BLaER1 treated with 17β-estradiol and CSF1 and Interleukin-3, amounts not matched to agents 10 nM and 100 nM (cell line): ENCODE measurements at regions not wholly inside any gene's neighbourhood (a gene's known extent, or its start where the extent isn't known, plus 50 kb on each side); places are given as distances from the start of the nearest gene placed in this dataset.

Experiments
- H3K27ac ChIP-seq, 11 experiments: shearing (Covaris generic); formaldehyde crosslinking; 2 replicates each; pipeline ENCODE4 v1.8.1; 2022
- H3K27me3 ChIP-seq, 11 experiments: shearing (Covaris generic); formaldehyde crosslinking; 2 replicates each; pipeline ENCODE4 v1.8.1; 2022
- H3K36me3 ChIP-seq, 11 experiments: shearing (Covaris generic); formaldehyde crosslinking; 2 replicates each; pipeline ENCODE4 v1.8.1; 2022
- H3K4me1 ChIP-seq, 10 experiments: shearing (Covaris generic); formaldehyde crosslinking; 2 replicates each; pipeline ENCODE4 v1.8.1; 2022
- H3K4me2 ChIP-seq, 11 experiments: shearing (Covaris generic); formaldehyde crosslinking; 2 replicates each; pipeline ENCODE4 v1.8.1; 2022
- H3K4me3 ChIP-seq, 10 experiments: shearing (Covaris generic); formaldehyde crosslinking; 2 replicates each; pipeline ENCODE4 v1.8.1; 2022
- H3K9ac ChIP-seq, 11 experiments: shearing (Covaris generic); formaldehyde crosslinking; 2 replicates each; pipeline ENCODE4 v1.8.1; 2022
- H3K9me3 ChIP-seq, 11 experiments: shearing (Covaris generic); formaldehyde crosslinking; replicated peaks in 1 of 11; 2 replicates each; pipeline ENCODE4 v1.8.1; 2022
- H4K20me1 ChIP-seq, 11 experiments: shearing (Covaris generic); formaldehyde crosslinking; 2 replicates each; pipeline ENCODE4 v1.8.1; 2022
- Cebpa-rat ChIP-seq, 11 experiments: shearing (Covaris generic); IDR thresholded peaks; 2 replicates each; pipeline ENCODE4 v1.8.1; 2022

GRCh38 chr1:80924290-80924689 lies 876.4 kb upstream of the ADGRL2 start:
- no peaks in the 10 kb centered on the region for H3K9me3 ChIP-seq

GRCh38 chr1:80922906-80923305 lies 877.8 kb upstream of the ADGRL2 start:
- H3K9me3 ChIP-seq, result no peaks in the 10 kb centered on the region
- no peak for TF ChIP-seq Cebpa-rat (IDR thresholded peaks at IDR 0.05)

More at GRCh38 chr1:80924290-80924689, 876.4 kb upstream of the ADGRL2 start:
- no peak overlapping the region for H3K27ac ChIP-seq
- H3K4me1 ChIP-seq, result no peaks in the 10 kb centered on the region
- no peak overlapping the region for H3K4me3 ChIP-seq
- TF ChIP-seq Cebpa-rat (IDR thresholded peaks at IDR 0.05), result no peak
- H3K4me2 ChIP-seq, result no peak overlapping the region
- no peaks in the 10 kb centered on the region for H3K36me3 ChIP-seq
- no peak overlapping the region for H3K9ac ChIP-seq
- H4K20me1 ChIP-seq, result no peaks in the 10 kb centered on the region
- H3K27me3 ChIP-seq, result no peaks in the 10 kb centered on the region

DNA sequence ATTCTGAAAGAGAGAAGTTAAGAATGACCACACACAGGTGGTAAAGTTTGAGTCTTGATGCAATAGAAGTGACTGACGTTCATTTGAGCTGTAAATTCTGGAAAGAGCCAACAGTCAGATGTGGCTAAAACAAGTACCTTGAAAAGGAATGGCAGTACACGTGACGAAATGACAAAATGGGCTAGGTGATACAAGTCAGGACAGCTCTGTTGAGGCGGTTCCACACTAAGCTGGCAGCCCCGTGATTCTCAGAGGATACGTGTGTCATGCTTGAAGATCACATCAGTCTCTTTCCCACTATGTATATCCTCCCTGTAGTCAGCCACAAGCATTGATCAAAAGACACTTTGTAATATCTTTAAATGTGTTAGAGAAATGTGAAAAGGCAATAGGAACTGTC lies 881.3 kb upstream of the ADGRL2 start:
- Histone ChIP-seq H3K9me3 (no peaks in the 10 kb centered on the region), H3K4me2 (no peak overlapping the region), H3K4me1 (peaks cover 0 to 11% (median 0%) of the 10 kb centered on the region in 10 experiments; a peak in 1 of 20 replicates), H3K27me3 (no peaks in the 10 kb centered on the region), H3K27ac (no peak overlapping the region), H3K36me3 (no peaks in the 10 kb centered on the region), H4K20me1 (no peaks in the 10 kb centered on the region), H3K9ac (no peak overlapping the region), H3K4me3 (no peak overlapping the region)
- TF ChIP-seq Cebpa-rat (IDR thresholded peaks at IDR 0.05), result no peak

More at GRCh38 chr1:80922906-80923305, 877.8 kb upstream of the ADGRL2 start:
- H3K27ac ChIP-seq, result no peak overlapping the region
- H3K9ac ChIP-seq, result no peak overlapping the region
- no peaks in the 10 kb centered on the region for H3K36me3 ChIP-seq
- no peaks in the 10 kb centered on the region for H3K4me1 ChIP-seq
- H4K20me1 ChIP-seq, result no peaks in the 10 kb centered on the region
- H3K27me3 ChIP-seq, result no peaks in the 10 kb centered on the region
- no peak overlapping the region for H3K4me3 ChIP-seq
- no peak overlapping the region for H3K4me2 ChIP-seq

- no peaks in the 10 kb centered on the region for H4K20me1 ChIP-seq
- no peak overlapping the region for H3K27ac ChIP-seq
- TF ChIP-seq Cebpa-rat (IDR thresholded peaks at IDR 0.05), result no peak
- no peaks in the 10 kb centered on the region for H3K36me3 ChIP-seq
- H3K27me3 ChIP-seq, result no peaks in the 10 kb centered on the region
- H3K4me2 ChIP-seq, result no peak overlapping the region
- no peak overlapping the region for H3K4me3 ChIP-seq
- H3K9ac ChIP-seq, result no peak overlapping the region
- H3K9me3 ChIP-seq, result no peaks in the 10 kb centered on the region
- H3K4me1 ChIP-seq, result peaks cover 0 to 11% (median 0%) of the 10 kb centered on the region in 10 experiments; a peak in 1 of 20 replicates
These were observed 882.4 kb upstream of the ADGRL2 start for GRCh38 chr1:80918380-80918779.

GRCh38 chr1:80917826-80918225 lies 882.9 kb upstream of the ADGRL2 start:
- Histone ChIP-seq H3K27me3 (no peaks in the 10 kb centered on the region), H3K36me3 (no peaks in the 10 kb centered on the region), H3K9me3 (no peaks in the 10 kb centered on the region), H4K20me1 (no peaks in the 10 kb centered on the region), H3K4me3 (no peak overlapping the region), H3K9ac (no peak overlapping the region), H3K27ac (no peak overlapping the region), H3K4me2 (no peak overlapping the region), H3K4me1 (peaks cover 0 to 11% (median 0%) of the 10 kb centered on the region in 10 experiments; a peak in 1 of 20 replicates)
- no peak for TF ChIP-seq Cebpa-rat (IDR thresholded peaks at IDR 0.05)

DNA sequence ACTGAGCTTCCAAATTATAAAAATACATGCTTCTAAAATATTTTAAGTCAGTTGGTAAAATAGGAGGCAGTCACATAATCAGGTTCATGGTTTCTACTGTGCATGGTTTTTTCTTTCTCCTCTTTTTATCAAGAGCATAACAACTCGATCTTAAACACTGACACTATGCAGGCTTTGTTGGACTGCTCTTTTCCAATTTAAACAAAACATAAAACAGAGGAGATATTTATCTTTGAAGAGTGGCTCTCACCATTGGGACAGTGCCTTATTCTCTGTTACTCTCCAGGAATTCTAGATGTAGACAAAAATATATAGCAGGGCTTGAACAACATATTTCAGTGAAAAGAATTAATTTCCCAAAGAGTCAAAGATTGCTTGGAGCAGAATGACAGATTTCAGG lies 883.5 kb upstream of the ADGRL2 start:
- H3K27ac ChIP-seq, result no peak overlapping the region
- TF ChIP-seq Cebpa-rat (IDR thresholded peaks at IDR 0.05), result no peak
- no peak overlapping the region for H3K4me2 ChIP-seq
- no peaks in the 10 kb centered on the region for H4K20me1 ChIP-seq
- no peaks in the 10 kb centered on the region for H3K36me3 ChIP-seq
- no peak overlapping the region for H3K4me3 ChIP-seq
- H3K9ac ChIP-seq, result no peak overlapping the region
- H3K27me3 ChIP-seq, result no peaks in the 10 kb centered on the region
- no peaks in the 10 kb centered on the region for H3K9me3 ChIP-seq
- peaks cover 0 to 11% (median 0%) of the 10 kb centered on the region in 10 experiments; a peak in 1 of 20 replicates for H3K4me1 ChIP-seq

DNA sequence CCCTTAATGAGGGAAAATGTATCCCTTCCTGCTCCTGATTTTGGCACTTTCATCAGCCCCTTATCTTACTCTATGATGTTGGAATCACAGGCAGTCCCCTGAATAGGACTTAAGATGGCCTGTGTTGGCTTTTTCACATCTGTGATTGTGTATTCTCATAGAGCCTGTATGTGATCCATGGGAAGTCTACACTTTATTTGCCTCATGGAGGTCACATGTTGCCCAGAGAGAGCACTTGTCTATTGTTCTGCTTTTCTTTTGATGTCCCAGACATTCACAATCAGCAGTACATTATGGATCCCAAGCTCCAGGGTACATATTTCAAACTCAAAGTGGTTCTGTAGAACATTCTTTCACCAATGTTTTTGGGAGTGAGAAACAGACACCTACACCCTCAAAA lies 885.2 kb upstream of the ADGRL2 start:
- H3K9ac ChIP-seq, result no peak overlapping the region
- no peak overlapping the region for H3K4me2 ChIP-seq
- TF ChIP-seq Cebpa-rat (IDR thresholded peaks at IDR 0.05), result no peak
- no peaks in the 10 kb centered on the region for H4K20me1 ChIP-seq
- no peaks in the 10 kb centered on the region for H3K27me3 ChIP-seq
- peaks cover 0 to 11% (median 0%) of the 10 kb centered on the region in 10 experiments; a peak in 1 of 20 replicates for H3K4me1 ChIP-seq
- H3K4me3 ChIP-seq, result no peak overlapping the region
- H3K27ac ChIP-seq, result no peak overlapping the region
- no peaks in the 10 kb centered on the region for H3K9me3 ChIP-seq
- H3K36me3 ChIP-seq, result no peaks in the 10 kb centered on the region

DNA sequence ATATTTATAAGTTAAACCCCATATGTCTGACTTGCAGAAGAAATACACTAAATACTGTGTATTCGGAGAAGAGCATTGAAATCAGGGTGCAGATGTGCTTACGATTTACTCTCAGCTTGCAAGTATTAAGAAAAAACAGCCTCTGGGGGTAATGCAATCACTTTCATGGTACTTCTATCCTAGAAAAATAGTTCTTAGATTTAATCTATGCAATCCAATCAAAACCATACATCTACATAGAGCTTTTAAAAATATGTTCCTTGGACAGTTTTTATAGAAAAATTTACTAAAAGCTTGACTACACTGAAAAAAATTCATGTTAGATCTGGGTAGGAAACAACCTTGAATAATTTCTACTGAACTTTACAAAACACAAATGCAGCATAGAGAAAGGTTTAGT lies 890.3 kb upstream of the ADGRL2 start:
- 0 out of 20 replicates have a peak, but pooled peaks cover 0 to under 1% (median 0%) of the 10 kb centered on the region in 10 experiments for H3K4me1 ChIP-seq
- no peak overlapping the region for H3K27ac ChIP-seq
- no peaks in the 10 kb centered on the region for H4K20me1 ChIP-seq
- H3K9me3 ChIP-seq, result no peaks in the 10 kb centered on the region
- TF ChIP-seq Cebpa-rat (IDR thresholded peaks at IDR 0.05), result no peak
- H3K4me2 ChIP-seq, result no peak overlapping the region
- no peak overlapping the region for H3K9ac ChIP-seq
- H3K36me3 ChIP-seq, result no peaks in the 10 kb centered on the region
- H3K27me3 ChIP-seq, result no peaks in the 10 kb centered on the region
- no peak overlapping the region for H3K4me3 ChIP-seq

DNA sequence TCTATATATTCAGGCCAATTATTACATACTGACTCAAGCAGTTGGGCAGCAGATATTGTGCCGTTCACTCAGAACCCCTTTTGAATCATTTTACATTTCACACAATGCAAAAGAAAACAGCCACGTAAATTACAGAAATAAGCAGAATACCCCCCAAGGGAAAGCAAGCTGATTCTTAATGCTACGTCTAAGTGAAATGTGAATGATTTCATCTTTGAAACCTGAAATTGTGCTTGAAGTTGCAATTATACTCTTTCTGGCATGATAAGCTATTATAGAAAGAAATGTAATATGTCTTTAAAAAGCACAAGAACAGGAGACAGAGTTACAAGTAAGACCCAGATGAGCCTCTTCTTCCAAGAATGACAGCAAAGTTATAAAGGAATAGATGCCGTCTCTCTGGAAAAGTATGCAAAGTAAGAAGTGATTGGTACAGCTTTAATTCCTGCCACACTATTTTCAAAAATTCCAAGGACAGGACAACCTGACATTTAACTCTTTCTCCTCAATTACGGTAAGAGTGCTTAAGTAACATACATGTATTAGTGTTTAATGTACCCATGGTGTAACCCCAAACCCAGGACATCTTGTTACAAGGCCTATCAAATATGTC lies 891.5 kb upstream of the ADGRL2 start:
- H4K20me1 ChIP-seq, result no peaks in the 10 kb centered on the region

DNA sequence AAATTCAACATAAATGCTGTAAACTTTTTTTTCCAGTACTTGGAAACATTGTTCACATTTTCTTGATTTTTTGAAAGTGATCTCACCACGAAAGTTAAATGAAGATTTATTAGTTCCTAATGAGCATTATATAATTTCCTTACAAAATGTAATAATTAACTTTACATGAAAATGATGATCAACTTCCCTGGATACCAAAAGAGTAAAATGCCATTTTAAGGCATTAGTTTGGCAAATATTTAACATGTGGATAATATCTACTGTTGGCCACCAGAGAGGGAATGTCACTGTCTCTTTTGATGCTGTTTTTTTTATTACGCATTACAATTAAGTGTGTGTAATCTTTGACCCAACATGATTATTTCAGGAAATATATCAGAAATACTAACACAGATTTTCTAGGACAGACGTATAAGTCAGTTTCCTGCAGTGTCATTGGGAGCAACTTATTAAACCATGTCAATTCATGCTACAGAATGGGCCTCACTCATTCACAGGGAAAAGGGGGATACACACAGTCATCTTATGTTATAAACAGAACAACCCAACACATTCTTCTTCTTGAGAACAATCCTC lies 903.9 kb upstream of the ADGRL2 start:
- Histone ChIP-seq H4K20me1 (no peaks in the 10 kb centered on the region), H3K27me3 (no peaks in the 10 kb centered on the region), H3K36me3 (no peaks in the 10 kb centered on the region), H3K27ac (no peak overlapping the region), H3K9me3 (no peaks in the 10 kb centered on the region), H3K4me2 (no peak overlapping the region), H3K9ac (no peak overlapping the region), H3K4me3 (no peak overlapping the region), H3K4me1 (peaks cover 0 to 16% (median 13%) of the 10 kb centered on the region in 10 experiments; a peak in 10 of 20 replicates)
- TF ChIP-seq Cebpa-rat (IDR thresholded peaks at IDR 0.05), result no peak

More for the DNA sequence above, 891.5 kb upstream of the ADGRL2 start:
- no peak overlapping the region for H3K9ac ChIP-seq
- TF ChIP-seq Cebpa-rat (IDR thresholded peaks at IDR 0.05), result no peak
- no peaks in the 10 kb centered on the region for H3K36me3 ChIP-seq
- H3K27me3 ChIP-seq, result no peaks in the 10 kb centered on the region
- no peak overlapping the region for H3K4me2 ChIP-seq
- H3K27ac ChIP-seq, result no peak overlapping the region
- H3K4me1 ChIP-seq, result no peaks in the 10 kb centered on the region
- H3K9me3 ChIP-seq, result no peaks in the 10 kb centered on the region
- no peak overlapping the region for H3K4me3 ChIP-seq
